Renal pelvis (tissue), 1 donor: ENCODE measurements at regions not wholly inside any gene's neighbourhood (a gene's known extent, or its start where the extent isn't known, plus 50 kb on each side); places are given as distances from the start of the nearest gene placed in this dataset.

Experiments used
- DNase-seq: peaks from one replicate; pipeline ENCODE4 v3.0.0-alpha.2; 2013

GRCh38 chr3:141669434-141669833 lies 68.7 kb upstream of the RNF7 start:
- no peak for DNase-seq

- no peak for DNase-seq
Measured at GRCh38 chr3:141677701-141678100, 60.4 kb upstream of the RNF7 start.

- peak; percentile 27 for DNase-seq
Measured at GRCh38 chr3:141680620-141681389, 57.3 kb upstream of the RNF7 start.

GRCh38 chr3:141681390-141681780 lies 56.7 kb upstream of the RNF7 start:
- DNase-seq, result no peak

- no peak for DNase-seq
Measured at GRCh38 chr3:141682007-141682406, 56.1 kb upstream of the RNF7 start.

GRCh38 chr3:141682921-141683320 lies 55.2 kb upstream of the RNF7 start:
- no peak for DNase-seq

- DNase-seq, result no peak
Measured at GRCh38 chr3:141684758-141685157, 53.3 kb upstream of the RNF7 start.

GRCh38 chr3:141686466-141687291 lies 51.4 kb upstream of the RNF7 start:
- DNase-seq, result no peak
